ENCODE measurements at regions not wholly inside any gene's neighbourhood (a gene's known extent, or its start where the extent isn't known, plus 50 kb on each side); places are given as distances from the start of the nearest gene placed in this dataset.
"Not testable (repeated sequence)": the region's sequence is repeated elsewhere in the genome, so short reads cannot be mapped to it uniquely, and the experiment has no call there.

DNA sequence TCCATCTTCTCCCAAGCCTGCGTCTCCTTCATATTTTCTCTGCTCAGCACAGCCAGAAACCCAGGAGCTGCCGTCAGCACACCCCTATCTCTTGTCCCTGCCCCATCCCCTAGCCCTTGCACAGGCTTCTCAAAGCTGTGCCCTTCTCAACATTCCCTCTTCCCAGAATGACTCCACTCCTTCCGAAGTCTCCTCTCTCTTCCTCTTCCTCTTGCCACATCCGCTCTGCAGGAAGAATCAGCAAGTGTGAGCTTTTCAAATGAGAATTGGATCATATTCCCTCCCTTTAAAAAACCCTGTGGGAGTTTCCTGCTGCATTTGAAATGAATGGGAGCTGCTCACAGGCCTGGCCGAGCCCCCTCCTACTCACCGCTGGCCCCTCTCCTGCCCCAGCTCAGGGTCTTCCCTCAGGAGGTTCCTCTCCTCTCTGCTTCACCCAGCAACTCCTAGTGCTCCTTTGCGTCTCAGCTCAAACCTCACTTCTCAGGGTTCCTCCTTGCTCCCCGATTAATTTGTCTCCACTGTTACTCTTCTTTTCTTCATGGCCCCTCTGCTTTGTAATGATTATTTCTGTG, 528.5 kb upstream of the CCDC196 start:
- no peak for DNase-seq (ENCODE audit: low read depth in 4 of 4, low spot score in 2 of 4)

- peak in 1 of 4 donors; percentile 23 for DNase-seq (ENCODE audit: low read depth in 4 of 4, low spot score in 2 of 4)
Observed at GRCh38 chr14:65958664-65959562, 527.3 kb upstream of the CCDC196 start.

GRCh38 chr14:65959563-65960024, 526.6 kb upstream of the CCDC196 start:
- no peak for DNase-seq (ENCODE audit: low read depth in 4 of 4, low spot score in 2 of 4)

DNA sequence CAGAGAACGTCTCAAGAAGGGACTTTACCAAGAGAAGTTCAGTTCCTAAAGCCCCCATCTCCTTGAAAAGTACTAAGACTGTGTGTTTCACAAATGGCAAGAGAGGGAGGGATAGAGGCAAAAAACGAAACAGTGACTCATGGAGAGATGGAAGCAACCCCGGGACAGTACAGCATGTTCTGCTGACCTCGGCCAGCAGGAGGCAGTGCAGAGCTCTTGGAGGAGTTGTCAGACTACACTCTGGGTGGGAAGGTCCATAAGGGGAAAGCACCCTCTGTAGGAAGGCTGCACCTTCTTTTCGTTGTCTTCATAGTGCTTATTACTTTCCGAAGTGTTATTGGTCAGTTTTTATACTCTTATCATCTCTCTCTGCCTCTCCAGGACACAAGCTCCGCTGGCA, 525.2 kb upstream of the CCDC196 start:
- DNase-seq (ENCODE audit: low read depth in 4 of 4, low spot score in 2 of 4), result no peak

- DNase-seq (ENCODE audit: low read depth in 4 of 4, low spot score in 2 of 4), result no peak
Observed at GRCh38 chr14:65962952-65963351, 523.2 kb upstream of the CCDC196 start.

- no peak for DNase-seq (ENCODE audit: low read depth in 4 of 4, low spot score in 2 of 4)
Observed at GRCh38 chr14:65964366-65964765, 521.8 kb upstream of the CCDC196 start.

DNA sequence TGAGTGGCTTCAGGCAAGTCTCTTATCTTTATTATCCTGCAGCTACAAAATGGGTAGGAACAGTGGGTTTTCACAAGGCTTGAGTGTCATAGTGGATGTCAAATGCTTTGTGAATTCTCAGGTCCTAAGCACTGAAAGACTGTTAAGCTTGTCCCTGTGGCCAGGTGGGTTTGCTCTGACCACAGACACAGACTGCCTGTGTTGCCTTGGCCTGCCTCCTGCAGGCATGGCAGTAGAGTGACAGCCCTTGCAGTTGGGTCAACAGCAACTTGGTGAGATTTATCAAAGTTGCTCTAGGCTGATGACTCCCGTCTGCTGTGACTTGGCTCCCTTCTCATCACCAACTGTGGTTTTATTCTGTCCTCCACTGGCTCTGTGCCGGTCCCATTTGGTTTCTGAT, 520.0 kb upstream of the CCDC196 start:
- DNase-seq (ENCODE audit: low read depth in 4 of 4, low spot score in 2 of 4), result no peak

DNA sequence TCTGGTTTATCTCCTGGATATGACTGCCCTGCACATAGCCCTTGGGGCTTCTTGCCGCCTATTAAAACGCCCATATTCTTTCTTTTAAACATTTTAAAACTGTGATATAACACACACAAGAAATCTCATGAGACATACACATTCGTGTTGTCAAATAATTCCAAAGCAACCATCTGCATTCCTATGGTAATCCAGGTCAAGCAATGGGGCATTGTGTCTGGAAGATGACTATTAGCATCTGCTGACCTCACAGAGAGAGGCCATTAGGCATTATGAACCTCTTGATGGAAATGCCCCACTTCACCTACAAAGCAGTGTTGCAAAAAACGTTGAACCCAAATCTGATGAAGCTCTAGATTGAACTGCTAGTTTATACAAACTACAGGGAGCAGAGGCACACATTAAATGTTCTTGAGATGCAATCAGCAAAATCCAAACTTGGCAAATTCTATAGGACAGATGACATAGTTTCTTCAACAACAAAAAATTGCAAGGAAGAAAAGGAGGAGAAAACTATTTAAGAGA, 513.8 kb upstream of the CCDC196 start:
- DNase-seq (ENCODE audit: low read depth in 4 of 4, low spot score in 2 of 4), result no peak

DNA sequence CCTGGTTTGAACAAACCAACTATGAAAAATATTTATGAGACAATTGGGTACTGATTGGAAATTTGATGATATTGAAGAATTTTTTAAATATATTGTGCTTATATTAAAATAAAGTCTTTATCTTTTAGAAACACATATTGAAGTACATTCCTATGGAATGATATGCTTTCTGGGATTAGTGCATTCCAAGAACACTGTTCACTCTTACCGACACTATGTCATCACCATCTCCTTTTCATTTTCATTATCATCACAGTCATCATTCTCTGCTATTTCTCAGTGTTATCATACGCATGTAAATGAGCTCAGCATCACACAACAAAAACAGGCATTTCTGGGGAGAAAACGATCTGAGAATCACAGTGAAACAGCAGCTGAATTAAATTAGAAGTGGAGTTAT, 513.3 kb upstream of the CCDC196 start:
- DNase-seq (ENCODE audit: low read depth in 4 of 4, low spot score in 2 of 4), result no peak

DNA sequence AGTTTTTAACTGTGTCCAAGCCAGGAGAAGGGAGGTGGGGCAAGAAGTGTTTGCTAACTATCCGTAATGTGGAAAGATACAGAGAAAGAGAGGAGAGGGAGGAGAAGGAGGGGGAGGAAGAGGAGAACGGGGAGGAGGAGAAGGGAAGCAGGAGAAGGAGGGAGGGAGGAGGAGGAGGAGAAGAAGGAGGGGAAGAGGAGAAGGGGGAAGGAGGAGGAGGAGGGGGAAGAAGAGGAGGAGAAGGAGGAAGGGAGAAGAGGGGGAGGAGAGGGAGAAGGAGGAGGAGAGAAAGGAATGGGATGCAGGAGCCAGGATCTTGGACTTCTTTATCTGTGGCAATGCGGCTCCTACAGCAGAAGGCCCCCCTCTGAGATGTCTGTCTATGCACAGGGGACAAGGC, 510.3 kb upstream of the CCDC196 start:
- no peak for DNase-seq (ENCODE audit: low read depth in 4 of 4, low spot score in 2 of 4)

DNA sequence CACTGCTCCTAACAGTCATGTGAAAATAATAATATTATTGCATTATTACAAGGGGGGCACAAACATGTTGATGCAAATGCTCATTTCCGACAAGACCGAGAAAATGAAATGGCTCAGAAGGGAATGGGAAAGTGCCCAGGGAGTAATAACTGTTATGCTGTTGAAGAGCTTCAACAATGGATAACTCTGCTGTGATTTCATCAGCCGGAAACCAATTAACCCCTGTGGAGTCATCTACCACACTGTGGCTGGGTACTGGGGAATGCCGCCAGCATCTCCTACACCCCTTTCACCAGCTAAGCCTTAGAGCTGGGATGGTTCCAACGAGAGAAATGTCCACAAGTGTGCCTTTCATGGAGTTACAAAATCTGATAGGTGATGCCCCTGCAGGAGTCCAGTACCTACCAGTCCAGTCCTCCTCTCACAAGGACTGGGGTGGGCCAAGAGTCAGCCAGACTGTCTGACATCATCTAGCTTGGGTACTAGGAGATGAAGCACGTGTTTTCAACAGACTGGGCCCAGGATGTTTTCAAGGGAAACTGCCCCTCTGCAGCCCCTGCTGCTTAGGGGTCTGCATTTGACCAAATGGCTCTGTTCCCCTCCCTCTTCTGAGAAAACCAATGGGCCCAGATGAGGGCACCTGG, 509.3 kb upstream of the CCDC196 start:
- DNase-seq (ENCODE audit: low read depth in 4 of 4, low spot score in 2 of 4), result no peak

GRCh38 chr14:65981192-65981843, 504.9 kb upstream of the CCDC196 start:
- DNase-seq (ENCODE audit: low read depth in 4 of 4, low spot score in 2 of 4), result no peak

GRCh38 chr14:65986041-65986440, 500.1 kb upstream of the CCDC196 start:
- no peak for DNase-seq (ENCODE audit: low read depth in 4 of 4, low spot score in 2 of 4)

DNA sequence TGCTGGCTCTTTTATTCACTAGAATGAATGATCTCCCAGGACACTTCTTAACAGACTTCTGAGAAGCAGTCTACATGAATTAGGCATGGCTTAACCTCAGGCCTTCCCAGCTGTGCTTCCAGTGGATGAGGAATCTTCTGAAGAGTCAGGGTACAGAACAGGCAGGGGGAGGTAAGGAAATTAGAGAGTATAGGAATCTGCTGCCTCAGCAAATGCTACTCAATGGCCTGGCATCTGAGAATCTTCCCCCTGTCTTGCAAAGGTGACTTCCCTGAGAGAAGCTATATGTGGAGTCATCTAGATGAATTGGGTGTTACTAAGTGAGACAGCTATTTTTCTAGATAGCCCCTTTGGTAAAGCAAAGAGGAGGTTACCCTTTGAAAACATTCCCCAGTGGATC, 496.2 kb upstream of the CCDC196 start:
- no peak for DNase-seq (ENCODE audit: low read depth in 4 of 4, low spot score in 2 of 4)

DNA sequence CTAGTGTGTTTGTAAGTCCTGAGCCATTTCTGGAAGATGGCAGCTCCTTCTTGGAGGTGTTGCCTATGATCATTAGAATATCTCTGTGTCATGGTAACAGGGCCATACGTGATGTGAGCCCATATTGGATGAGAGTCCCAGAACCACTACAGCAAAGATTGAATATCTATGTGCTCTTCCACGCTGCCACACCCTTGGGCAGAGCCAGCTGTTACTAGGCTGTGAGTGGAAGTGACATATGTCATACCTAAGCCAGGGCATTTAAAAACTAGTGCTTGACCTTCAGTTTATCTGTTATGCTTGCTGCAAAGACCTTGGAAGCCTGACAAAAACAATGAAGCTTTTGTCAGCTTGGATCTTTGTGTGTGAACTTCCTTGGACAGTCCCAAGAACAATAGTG, 495.1 kb upstream of the CCDC196 start:
- DNase-seq (ENCODE audit: low read depth in 4 of 4, low spot score in 2 of 4), result no peak

GRCh38 chr14:65991935-65992334, 494.2 kb upstream of the CCDC196 start:
- DNase-seq (ENCODE audit: low read depth in 4 of 4, low spot score in 2 of 4), result not testable (repeated sequence)

GRCh38 chr14:65993103-65993502, 493.1 kb upstream of the CCDC196 start:
- no peak for DNase-seq (ENCODE audit: low read depth in 4 of 4, low spot score in 2 of 4)

- DNase-seq (ENCODE audit: low read depth in 4 of 4, low spot score in 2 of 4), result no peak
Observed at GRCh38 chr14:65993996-65994395, 492.2 kb upstream of the CCDC196 start.

GRCh38 chr14:65997347-65997746, 488.8 kb upstream of the CCDC196 start:
- no peak for DNase-seq (ENCODE audit: low read depth in 4 of 4, low spot score in 2 of 4)

- no peak for DNase-seq (ENCODE audit: low read depth in 4 of 4, low spot score in 2 of 4)
Observed at GRCh38 chr14:65999865-66000264, 486.3 kb upstream of the CCDC196 start.

DNA sequence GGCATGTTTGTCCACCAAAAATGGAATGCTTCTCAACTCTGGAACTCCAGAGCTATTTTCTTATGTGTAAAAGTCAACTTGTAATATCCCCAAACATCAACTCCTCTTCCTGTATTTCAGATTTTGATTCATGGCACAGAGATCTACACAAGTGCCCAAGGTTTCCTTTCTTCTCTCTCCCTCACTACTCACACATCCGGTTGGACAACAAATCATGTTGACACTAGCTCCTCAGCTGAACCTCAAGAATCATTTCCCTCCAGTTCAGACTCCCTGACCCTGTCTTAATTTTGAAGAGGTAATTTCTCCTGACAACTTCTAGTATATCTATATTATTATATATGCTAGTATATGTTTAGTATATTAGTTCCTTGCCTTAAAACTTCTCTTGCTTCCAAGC, 485.4 kb upstream of the CCDC196 start:
- DNase-seq (ENCODE audit: low read depth in 4 of 4, low spot score in 2 of 4), result no peak

Measured in left renal cortex interstitium (tissue), 4 donors.